ENCODE measurements at regions not wholly inside any gene's neighbourhood (a gene's known extent, or its start where the extent isn't known, plus 50 kb on each side); places are given as distances from the start of the nearest gene placed in this dataset.

DNA sequence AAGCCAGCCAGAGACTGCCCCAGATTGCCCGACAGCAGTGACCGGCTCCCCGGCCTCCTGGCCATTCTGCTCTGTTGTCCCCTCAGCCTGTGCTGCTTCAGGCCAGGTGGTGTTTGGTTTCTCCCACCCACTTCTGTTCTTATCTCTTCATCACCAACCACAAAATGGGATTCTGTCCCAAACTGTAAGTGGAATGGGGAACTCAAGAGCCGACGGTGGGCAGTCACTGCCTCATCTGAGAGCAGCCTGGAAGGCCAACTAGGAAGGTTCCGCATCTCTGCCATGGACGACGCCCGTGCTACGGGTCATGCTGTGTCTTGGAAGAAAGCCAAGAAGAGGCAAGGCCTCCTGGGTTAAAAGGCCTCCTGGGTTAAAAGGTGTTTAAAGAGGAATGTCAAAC, 219.0 kb upstream of the PIK3R1 start:
- TF ChIP-seq ZNF317 (CRISPR knock-in tag; IDR thresholded peaks at IDR 0.05; ENCODE audit: borderline replicate concordance, low read depth) (no peak), ZNF138 (CRISPR knock-in tag; conservative IDR thresholded peaks at IDR 0.05) (no peak)
- TF ChIP-seq, protein P1, sequence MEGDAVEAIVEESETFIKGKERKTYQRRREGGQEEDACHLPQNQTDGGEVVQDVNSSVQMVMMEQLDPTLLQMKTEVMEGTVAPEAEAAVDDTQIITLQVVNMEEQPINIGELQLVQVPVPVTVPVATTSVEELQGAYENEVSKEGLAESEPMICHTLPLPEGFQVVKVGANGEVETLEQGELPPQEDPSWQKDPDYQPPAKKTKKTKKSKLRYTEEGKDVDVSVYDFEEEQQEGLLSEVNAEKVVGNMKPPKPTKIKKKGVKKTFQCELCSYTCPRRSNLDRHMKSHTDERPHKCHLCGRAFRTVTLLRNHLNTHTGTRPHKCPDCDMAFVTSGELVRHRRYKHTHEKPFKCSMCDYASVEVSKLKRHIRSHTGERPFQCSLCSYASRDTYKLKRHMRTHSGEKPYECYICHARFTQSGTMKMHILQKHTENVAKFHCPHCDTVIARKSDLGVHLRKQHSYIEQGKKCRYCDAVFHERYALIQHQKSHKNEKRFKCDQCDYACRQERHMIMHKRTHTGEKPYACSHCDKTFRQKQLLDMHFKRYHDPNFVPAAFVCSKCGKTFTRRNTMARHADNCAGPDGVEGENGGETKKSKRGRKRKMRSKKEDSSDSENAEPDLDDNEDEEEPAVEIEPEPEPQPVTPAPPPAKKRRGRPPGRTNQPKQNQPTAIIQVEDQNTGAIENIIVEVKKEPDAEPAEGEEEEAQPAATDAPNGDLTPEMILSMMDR (IDR thresholded peaks at IDR 0.05), result no peak

All from WTC11 (cell line).